Vagina (tissue), 2 donors: ENCODE measurements at regions not wholly inside any gene's neighbourhood (a gene's known extent, or its start where the extent isn't known, plus 50 kb on each side); places are given as distances from the start of the nearest gene placed in this dataset.

Source experiments
- CTCF ChIP-seq, 3 experiments: fragments of 450-650 bp in 2 of 3; fragments of 200-600 bp in 1 of 3; sonication (generic) in 1 of 3; IDR thresholded peaks; one replicate each; pipeline ENCODE4 v1.5.1; 2017 to 2019; ENCODE audit warnings: antibody characterized with exemption in 3 of 3, mild to moderate bottlenecking in 2 of 3, moderate library complexity in 2 of 3
- POLR2A ChIP-seq, 2 donors: fragments of 450-650 bp; IDR thresholded peaks; one replicate each; pipeline ENCODE4 v1.6.1; 2017; ENCODE audit warnings: antibody characterized with exemption in 2 of 2, mild to moderate bottlenecking in 2 of 2, moderate library complexity in 2 of 2
- POLR2AphosphoS5 ChIP-seq, 2 donors: sonication (generic); formaldehyde crosslinking; IDR thresholded peaks; one replicate each; pipeline ENCODE4 v1.9.0; 2017; ENCODE audit warnings: antibody characterized with exemption in 2 of 2, mild to moderate bottlenecking in 2 of 2, low read depth in 1 of 2; ENCODE audit not compliant: insufficient read depth in 1 of 2

DNA sequence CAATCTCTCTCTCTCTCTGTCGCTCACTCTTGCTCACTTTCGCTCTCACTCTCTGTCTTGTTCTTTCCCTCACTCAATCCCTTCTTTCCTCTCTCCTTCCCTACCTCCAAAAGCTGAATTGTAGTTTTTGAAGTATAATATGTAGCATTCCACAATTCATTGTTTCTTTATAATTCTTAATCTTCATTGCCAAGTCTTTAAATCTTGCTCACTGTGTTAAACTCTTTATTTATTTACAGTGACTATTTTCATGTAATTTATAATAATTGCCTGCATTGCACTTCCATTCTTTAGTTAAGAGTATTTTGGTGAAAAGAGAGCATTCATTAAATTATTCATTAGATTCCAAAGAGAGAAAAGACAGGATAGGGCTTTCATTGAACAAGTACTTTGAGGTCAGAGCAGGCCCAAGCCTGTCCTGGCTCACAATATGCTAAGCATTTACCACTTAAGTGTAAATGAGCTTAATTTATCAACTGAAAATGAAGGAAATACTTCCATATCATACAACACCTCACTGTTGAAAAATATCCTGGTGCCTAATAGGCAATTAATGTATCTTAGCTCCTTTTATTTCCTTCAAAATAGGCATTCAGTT is 257.4 kb upstream of the SLITRK1 start:
- no peak for TF ChIP-seq CTCF (IDR thresholded peaks at IDR 0.05)
- no peak for TF ChIP-seq POLR2A (IDR thresholded peaks at IDR 0.05)
- TF ChIP-seq POLR2AphosphoS5 (IDR thresholded peaks at IDR 0.05; ENCODE audit: insufficient read depth in 1 of 2, low read depth in 1 of 2): no peak
